Aorta (tissue), 5 donors: ENCODE measurements at regions not wholly inside any gene's neighbourhood (a gene's known extent, or its start where the extent isn't known, plus 50 kb on each side); places are given as distances from the start of the nearest gene placed in this dataset.
"Not testable (repeated sequence)": the region's sequence is repeated elsewhere in the genome, so short reads cannot be mapped to it uniquely, and the experiment has no call there.

Experiments used
- ATAC-seq: fragments of 200-7000 bp; cut with Tn5 transposase; one replicate; pipeline ENCODE4 v1.9.1; 2022; ENCODE audit warnings: moderate library complexity; ENCODE audit not compliant: low FRiP score
- DNase-seq, 2 donors: peaks; one replicate each; pipeline ENCODE4 v3.0.0-alpha.2; 2020
- H3K27ac ChIP-seq, 2 donors: one replicate each; pipeline ENCODE4 v1.5.1; 2013; ENCODE audit warnings: low read length in 2 of 2, mild to moderate bottlenecking in 2 of 2, moderate library complexity in 2 of 2, control low read depth in 1 of 2, inconsistent platforms in 1 of 2, low read depth in 1 of 2
- H3K27me3 ChIP-seq, 2 donors: one replicate each; pipeline ENCODE4 v1.6.1; 2013; ENCODE audit warnings: control low read depth in 1 of 2, low read length in 1 of 2, mild to moderate bottlenecking in 1 of 2, moderate library complexity in 1 of 2; ENCODE audit not compliant: insufficient read depth in 2 of 2, control insufficient read depth in 1 of 2
- H3K36me3 ChIP-seq, 2 donors: one replicate each; pipeline ENCODE4 v1.6.1; 2013; ENCODE audit warnings: control low read depth in 1 of 2, low read length in 1 of 2, mild to moderate bottlenecking in 1 of 2; ENCODE audit not compliant: insufficient read depth in 2 of 2, control insufficient read depth in 1 of 2
- H3K4me1 ChIP-seq, 2 donors: one replicate each; pipeline ENCODE4 v1.6.1; 2013; ENCODE audit warnings: low read length in 2 of 2, control low read depth in 1 of 2, mild to moderate bottlenecking in 1 of 2, moderate library complexity in 1 of 2; ENCODE audit not compliant: insufficient read depth in 2 of 2, control insufficient read depth in 1 of 2
- H3K4me3 ChIP-seq, 2 donors: one replicate each; pipeline ENCODE4 v1.5.1; 2013; ENCODE audit warnings: low read length in 2 of 2, control low read depth in 1 of 2, mild to moderate bottlenecking in 1 of 2
- H3K9me3 ChIP-seq: one replicate; pipeline ENCODE4 v1.6.1; 2013; ENCODE audit warnings: mild to moderate bottlenecking, low read length; ENCODE audit not compliant: control insufficient read depth
- WGBS, 2 donors: extraction: QIAGEN DNeasy Blood & Tissue Kit; methylation state at CpG; one replicate each; pipeline ENCODE4 v1.1.7; 2013; 5-methylcytosine and 5-hydroxymethylcytosine counted together
- intact Hi-C, 2 donors: fragments of 100-400 bp; cut with DNase I; formaldehyde crosslinking; loops; one replicate each; pipeline versions ENCODE4 v1.14.2 to v1.15.0; 2022
- donor health status: healthy with polysubstance abuse.
- donor health status: Bipolar disorder and iron deficiency.
- donor health status: DM: no; HTN: no; CAD: no.
- donor health status: DM: no; HTN: no; CAD: no.
- donor health status: DM: yes; HTN: yes; CAD: no.

DNA sequence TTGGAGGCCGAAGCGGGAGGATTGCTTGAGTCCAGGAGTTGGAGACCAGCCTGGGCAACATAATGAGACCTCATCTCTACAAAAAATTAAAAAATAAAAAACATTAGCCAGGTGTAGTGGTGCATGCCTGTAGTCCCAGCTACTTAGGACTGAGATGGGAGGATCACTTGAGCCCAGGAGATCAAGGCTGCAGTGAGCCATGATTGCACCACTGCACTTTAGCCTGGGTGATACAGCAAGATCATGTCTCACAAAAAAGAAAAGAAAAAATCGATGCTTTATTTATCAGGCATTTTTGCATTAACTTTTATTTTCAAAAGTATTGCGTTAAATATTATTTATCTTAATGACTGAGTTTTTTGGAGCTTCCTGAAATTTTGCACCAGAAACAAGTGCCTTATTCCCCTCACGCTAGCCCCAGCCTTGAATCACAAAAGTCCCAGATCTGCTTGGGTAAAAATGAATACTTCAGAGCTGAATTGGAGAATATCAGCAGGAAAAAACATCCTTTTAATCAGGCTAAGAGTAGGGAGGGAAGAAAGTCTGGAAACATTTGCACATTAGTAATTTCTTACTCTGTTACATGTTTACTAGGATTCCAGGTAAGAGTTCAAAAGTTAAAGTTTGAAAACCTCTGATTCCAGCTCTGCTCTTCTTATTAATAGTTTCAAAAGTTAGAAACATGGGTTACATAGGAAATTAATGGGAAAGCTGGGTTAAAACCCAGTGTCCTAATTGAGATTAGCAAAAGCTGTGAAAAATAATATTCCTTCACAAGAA, 111.4 kb upstream of the FOXN2 start:
- WGBS, 2 donors: 93 to 96% methylated on average over 5 of the region's 5 CpGs
- no peaks in the 10 kb centered on the region for H3K9me3 ChIP-seq
- no peak for DNase-seq
- H3K4me1 ChIP-seq: no peaks in the 10 kb centered on the region
- H3K27ac ChIP-seq: no peak overlapping the region
- intact Hi-C loops: no loop called here
- no peak overlapping the region for H3K4me3 ChIP-seq
- no peaks in the 10 kb centered on the region for H3K27me3 ChIP-seq
- H3K36me3 ChIP-seq: no peaks in the 10 kb centered on the region
- no peak for ATAC-seq

GRCh38 chr2:48203668-48204067, 110.8 kb upstream of the FOXN2 start:
- H3K36me3 ChIP-seq: no peaks in the 10 kb centered on the region
- no peak overlapping the region for H3K4me3 ChIP-seq
- intact Hi-C loops: no loop called here
- no peak for ATAC-seq
- H3K27ac ChIP-seq: no peak overlapping the region
- DNase-seq: no peak
- no peaks in the 10 kb centered on the region for H3K4me1 ChIP-seq
- no peaks in the 10 kb centered on the region for H3K9me3 ChIP-seq
- no peaks in the 10 kb centered on the region for H3K27me3 ChIP-seq

GRCh38 chr2:48204750-48205136, 109.7 kb upstream of the FOXN2 start:
- ATAC-seq: no peak
- 89 to 92% methylated on average over 2 of the region's 2 CpGs for WGBS, 2 donors
- Histone ChIP-seq H3K9me3 (no peaks in the 10 kb centered on the region), H3K27me3 (no peaks in the 10 kb centered on the region), H3K27ac (no peak overlapping the region), H3K4me3 (no peak overlapping the region), H3K36me3 (no peaks in the 10 kb centered on the region), H3K4me1 (peaks cover 0 to 1% of the 10 kb centered on the region in 2 donors)
- no peak for DNase-seq
- intact Hi-C loops: no loop called here

- H3K9me3 ChIP-seq: no peaks in the 10 kb centered on the region
- H3K4me3 ChIP-seq: no peak overlapping the region
- WGBS, 2 donors: 75 to 79% methylated on average over 7 of the region's 7 CpGs
- no peaks in the 10 kb centered on the region for H3K27me3 ChIP-seq
- no peak overlapping the region for H3K27ac ChIP-seq
- DNase-seq (no peak), ATAC-seq (no peak)
- intact Hi-C loops: no loop called here
- peaks cover 0 to 1% of the 10 kb centered on the region in 2 donors for H3K4me1 ChIP-seq
- H3K36me3 ChIP-seq: no peaks in the 10 kb centered on the region
Measured at GRCh38 chr2:48205137-48205798, 109.2 kb upstream of the FOXN2 start.

- H3K4me1 ChIP-seq, intact Hi-C loops, H3K27me3 ChIP-seq, H3K27ac ChIP-seq, H3K4me3 ChIP-seq, H3K9me3 ChIP-seq, ATAC-seq, H3K36me3 ChIP-seq, DNase-seq: not testable (repeated sequence)
- WGBS, 2 donors: 93 to 96% methylated on average over 11 to 12 of the region's 13 CpGs
Measured at GRCh38 chr2:48206056-48206656, 108.3 kb upstream of the FOXN2 start.

DNA sequence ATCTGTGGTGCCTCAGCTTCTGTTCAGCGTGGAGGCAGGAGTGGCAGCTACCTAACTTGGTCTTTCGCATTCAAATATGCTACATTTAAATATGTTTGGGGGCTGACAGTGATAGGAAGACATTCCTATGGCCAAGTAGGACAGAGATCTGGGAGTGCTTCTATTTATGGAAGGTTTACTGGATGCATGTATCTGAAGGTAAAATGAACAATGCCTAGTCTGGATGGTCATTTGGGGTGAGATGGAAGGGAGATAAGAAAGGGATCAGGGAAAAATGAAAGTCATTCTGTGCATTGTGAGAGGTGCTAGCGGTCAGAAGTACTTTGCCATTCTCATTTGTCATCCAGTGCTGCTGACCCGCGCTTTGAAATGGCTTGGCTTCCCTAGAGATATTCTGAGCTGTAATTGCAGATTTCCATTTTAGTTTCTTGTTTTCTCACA, 107.3 kb upstream of the FOXN2 start:
- no peak overlapping the region for H3K27ac ChIP-seq
- H3K4me1 ChIP-seq: peaks cover 0 to 1% of the 10 kb centered on the region in 2 donors
- 68 to 72% methylated on average over 5 of the region's 5 CpGs for WGBS, 2 donors
- no peaks in the 10 kb centered on the region for H3K36me3 ChIP-seq
- H3K4me3 ChIP-seq: no peak overlapping the region
- no peaks in the 10 kb centered on the region for H3K9me3 ChIP-seq
- DNase-seq (no peak), ATAC-seq (no peak)
- H3K27me3 ChIP-seq: no peaks in the 10 kb centered on the region
- intact Hi-C loops: no loop called here

DNA sequence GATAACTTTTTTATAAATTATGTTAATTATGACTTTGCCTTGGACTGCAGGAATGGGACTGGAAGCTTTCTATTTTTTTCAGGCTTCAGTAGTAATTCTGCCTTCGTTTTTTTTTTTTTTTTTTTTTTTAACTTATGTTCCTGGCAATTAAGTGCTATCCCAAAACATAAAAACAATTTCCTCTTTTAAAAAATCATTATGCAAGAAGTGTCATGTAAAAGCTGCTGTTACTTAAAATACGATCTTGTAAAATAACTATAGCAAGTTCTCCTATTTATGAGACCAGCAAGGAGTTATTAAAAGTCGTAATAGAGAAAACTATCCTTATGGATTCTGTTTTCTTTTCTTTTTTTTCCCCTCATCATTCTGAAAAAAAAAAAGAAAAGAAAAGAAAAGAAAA, 106.6 kb upstream of the FOXN2 start:
- intact Hi-C loops: no loop called here
- 67 to 74% methylated on average over 3 of the region's 3 CpGs for WGBS, 2 donors
- Histone ChIP-seq H3K4me1 (peaks cover 0 to 1% of the 10 kb centered on the region in 2 donors), H3K27me3 (no peaks in the 10 kb centered on the region), H3K27ac (no peak overlapping the region), H3K4me3 (no peak overlapping the region), H3K36me3 (no peaks in the 10 kb centered on the region), H3K9me3 (no peaks in the 10 kb centered on the region)
- ATAC-seq (no peak), DNase-seq (no peak)

DNA sequence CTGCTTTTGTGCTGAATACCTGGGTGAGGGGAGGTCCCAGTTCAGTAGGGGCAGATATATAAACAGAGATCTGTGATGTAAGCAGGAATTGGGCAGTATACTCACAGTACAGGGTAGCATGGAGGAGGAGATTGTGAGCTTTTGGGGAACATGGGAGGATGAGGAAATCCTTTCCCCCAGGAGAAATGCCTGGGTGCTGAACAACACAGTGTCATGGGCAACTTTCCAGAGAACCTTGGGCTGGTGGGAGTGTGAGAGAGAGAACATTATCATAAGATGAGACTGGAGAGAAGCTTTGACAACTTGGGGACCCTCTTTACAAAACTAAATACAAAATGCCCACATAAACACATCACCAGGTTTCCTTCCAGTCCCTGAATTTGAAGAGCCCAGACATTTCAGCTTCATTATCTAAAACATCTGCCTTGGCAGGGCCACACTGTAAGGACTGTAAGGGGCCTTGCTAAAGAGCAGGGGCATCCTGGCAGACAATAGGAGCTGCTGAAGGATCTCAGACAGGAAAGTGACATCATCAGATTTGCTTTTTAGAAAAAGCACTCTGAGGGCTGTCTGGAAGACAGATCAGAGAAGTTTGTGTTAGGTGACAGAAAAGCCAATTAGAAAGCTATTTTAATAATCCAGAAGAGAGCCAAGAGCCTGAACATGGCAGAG, 105.1 kb upstream of the FOXN2 start:
- Histone ChIP-seq H3K27me3 (no peaks in the 10 kb centered on the region), H3K4me3 (no peak overlapping the region), H3K9me3 (no peaks in the 10 kb centered on the region), H3K27ac (no peak overlapping the region), H3K4me1 (peaks cover 0 to 1% of the 10 kb centered on the region in 2 donors), H3K36me3 (no peaks in the 10 kb centered on the region)
- ATAC-seq (no peak), DNase-seq (no peak)
- intact Hi-C loops: no loop called here
